ENCODE measurements at regions not wholly inside any gene's neighbourhood (a gene's known extent, or its start where the extent isn't known, plus 50 kb on each side); places are given as distances from the start of the nearest gene placed in this dataset.

DNA sequence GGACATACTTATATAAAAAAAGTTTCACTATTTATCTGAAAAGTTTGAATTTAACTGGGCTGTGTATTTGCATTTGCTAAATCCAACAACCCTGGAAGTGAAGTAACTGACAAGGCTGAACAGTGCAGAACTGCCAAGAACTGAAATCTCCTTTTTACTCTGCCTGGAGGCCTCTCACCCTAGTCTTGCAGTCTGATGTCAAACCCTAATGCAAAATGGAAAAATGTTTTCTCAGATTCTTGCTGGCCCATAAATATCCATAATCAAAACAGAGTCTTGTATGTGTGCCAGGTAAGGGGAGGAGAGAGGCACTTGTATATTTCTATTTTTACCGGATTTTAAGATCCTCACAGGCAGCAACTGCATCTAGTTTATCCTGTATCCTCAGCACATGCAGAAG, 432.7 kb upstream of the KLF4 start:
- Histone ChIP-seq H3K4me2 (no peak overlapping the region), H3K36me3 (replicated peaks; ENCODE audit: insufficient read depth, low read depth) (no peaks in the 10 kb centered on the region), H3K9me3 (ENCODE audit: low read depth) (no peaks in the 10 kb centered on the region), H3K27me3 (no peaks in the 10 kb centered on the region), H3K4me1 (ENCODE audit: insufficient read depth) (no peaks in the 10 kb centered on the region), H2AFZ (no peak overlapping the region), H3K4me3 (no peak overlapping the region), H4K20me1 (ENCODE audit: insufficient read depth, poor library complexity, severe bottlenecking) (no peaks in the 10 kb centered on the region), H3K27ac (no peak overlapping the region), H3K9me2 (replicated peaks; ENCODE audit: insufficient read depth) (no peaks in the 10 kb centered on the region), H3K79me2 (no peaks in the 10 kb centered on the region)
- TF ChIP-seq, protein P1, sequence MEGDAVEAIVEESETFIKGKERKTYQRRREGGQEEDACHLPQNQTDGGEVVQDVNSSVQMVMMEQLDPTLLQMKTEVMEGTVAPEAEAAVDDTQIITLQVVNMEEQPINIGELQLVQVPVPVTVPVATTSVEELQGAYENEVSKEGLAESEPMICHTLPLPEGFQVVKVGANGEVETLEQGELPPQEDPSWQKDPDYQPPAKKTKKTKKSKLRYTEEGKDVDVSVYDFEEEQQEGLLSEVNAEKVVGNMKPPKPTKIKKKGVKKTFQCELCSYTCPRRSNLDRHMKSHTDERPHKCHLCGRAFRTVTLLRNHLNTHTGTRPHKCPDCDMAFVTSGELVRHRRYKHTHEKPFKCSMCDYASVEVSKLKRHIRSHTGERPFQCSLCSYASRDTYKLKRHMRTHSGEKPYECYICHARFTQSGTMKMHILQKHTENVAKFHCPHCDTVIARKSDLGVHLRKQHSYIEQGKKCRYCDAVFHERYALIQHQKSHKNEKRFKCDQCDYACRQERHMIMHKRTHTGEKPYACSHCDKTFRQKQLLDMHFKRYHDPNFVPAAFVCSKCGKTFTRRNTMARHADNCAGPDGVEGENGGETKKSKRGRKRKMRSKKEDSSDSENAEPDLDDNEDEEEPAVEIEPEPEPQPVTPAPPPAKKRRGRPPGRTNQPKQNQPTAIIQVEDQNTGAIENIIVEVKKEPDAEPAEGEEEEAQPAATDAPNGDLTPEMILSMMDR (IDR thresholded peaks at IDR 0.05; ENCODE audit: poor library complexity): no peak
- no peak for TF ChIP-seq EZH2phosphoT487 (IDR thresholded peaks at IDR 0.05; ENCODE audit: low read depth, severe bottlenecking, unreplicated experiment)
- TF ChIP-seq EZH2 (IDR thresholded peaks at IDR 0.05; ENCODE audit: borderline replicate concordance): no peak
- no peak for DNase-seq (ENCODE audit: low spot score)
- WGBS (ENCODE audit: low lambda C conversion rate, missing lambda C conversion rate): 57% methylated on average over 1 of the region's 1 CpG

DNA sequence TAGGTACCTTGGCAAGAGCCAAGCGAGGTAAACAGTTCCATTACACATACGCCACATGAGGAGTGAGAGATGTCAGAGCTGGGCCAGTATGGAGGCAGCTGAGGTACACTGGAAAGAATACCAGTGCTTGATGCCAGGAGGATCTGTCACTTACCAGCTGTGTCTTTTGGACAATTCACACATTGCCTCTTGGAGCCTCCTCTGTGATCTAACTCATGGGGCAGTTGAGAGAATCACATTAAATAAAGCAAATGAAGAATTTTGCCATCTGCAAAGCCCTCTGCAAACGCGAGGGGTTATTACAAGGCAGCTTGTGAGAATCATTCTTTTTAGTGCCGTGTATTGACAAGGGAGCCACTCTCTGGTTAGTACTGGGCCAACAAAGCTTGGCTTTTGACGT, 429.7 kb upstream of the KLF4 start:
- Histone ChIP-seq H3K4me3 (no peak overlapping the region), H4K20me1 (ENCODE audit: insufficient read depth, poor library complexity, severe bottlenecking) (no peaks in the 10 kb centered on the region), H3K79me2 (no peaks in the 10 kb centered on the region), H3K27me3 (no peaks in the 10 kb centered on the region), H3K4me1 (ENCODE audit: insufficient read depth) (no peaks in the 10 kb centered on the region), H2AFZ (no peak overlapping the region), H3K9me2 (replicated peaks; ENCODE audit: insufficient read depth) (no peaks in the 10 kb centered on the region), H3K36me3 (replicated peaks; ENCODE audit: insufficient read depth, low read depth) (no peaks in the 10 kb centered on the region), H3K4me2 (no peak overlapping the region), H3K27ac (no peak overlapping the region), H3K9me3 (ENCODE audit: low read depth) (no peaks in the 10 kb centered on the region)
- DNase-seq (ENCODE audit: low spot score): no peak
- 83% methylated on average over 6 of the region's 6 CpGs for WGBS (ENCODE audit: low lambda C conversion rate, missing lambda C conversion rate)
- TF ChIP-seq EZH2phosphoT487 (IDR thresholded peaks at IDR 0.05; ENCODE audit: low read depth, severe bottlenecking, unreplicated experiment): no peak
- TF ChIP-seq EZH2 (IDR thresholded peaks at IDR 0.05; ENCODE audit: borderline replicate concordance): no peak
- TF ChIP-seq, protein P1 (IDR thresholded peaks at IDR 0.05; ENCODE audit: poor library complexity): no peak

DNA sequence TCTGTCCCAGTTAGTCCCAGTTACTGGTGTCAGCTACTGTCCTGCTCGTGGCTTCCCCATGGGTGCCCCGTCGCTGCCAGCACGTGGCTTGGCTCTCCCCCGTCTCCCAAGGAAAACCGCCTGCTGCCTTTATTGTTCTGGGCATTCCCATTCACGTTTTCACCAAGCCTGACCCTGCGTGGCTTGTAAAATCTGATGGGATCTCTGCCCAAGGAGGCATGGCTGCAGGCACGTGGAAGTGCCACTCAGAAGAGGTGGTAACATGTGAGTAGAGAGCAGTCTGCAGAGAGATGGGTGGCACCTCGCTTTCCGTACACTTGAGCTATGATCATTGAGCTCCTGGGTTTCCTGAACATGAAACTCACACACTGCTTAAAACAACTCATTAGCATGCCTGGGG, 429.2 kb upstream of the KLF4 start:
- no peaks in the 10 kb centered on the region for H3K9me2 ChIP-seq (replicated peaks; ENCODE audit: insufficient read depth)
- H3K4me2 ChIP-seq: no peak overlapping the region
- H3K27me3 ChIP-seq: no peaks in the 10 kb centered on the region
- no peaks in the 10 kb centered on the region for H3K79me2 ChIP-seq
- H2AFZ ChIP-seq: no peak overlapping the region
- no peak overlapping the region for H3K27ac ChIP-seq
- no peak for TF ChIP-seq EZH2phosphoT487 (IDR thresholded peaks at IDR 0.05; ENCODE audit: low read depth, severe bottlenecking, unreplicated experiment)
- TF ChIP-seq EZH2 (IDR thresholded peaks at IDR 0.05; ENCODE audit: borderline replicate concordance): no peak
- TF ChIP-seq, protein P1 (IDR thresholded peaks at IDR 0.05; ENCODE audit: poor library complexity): no peak
- H3K9me3 ChIP-seq (ENCODE audit: low read depth): no peaks in the 10 kb centered on the region
- H3K4me1 ChIP-seq (ENCODE audit: insufficient read depth): no peaks in the 10 kb centered on the region
- H3K4me3 ChIP-seq: no peak overlapping the region
- no peaks in the 10 kb centered on the region for H4K20me1 ChIP-seq (ENCODE audit: insufficient read depth, poor library complexity, severe bottlenecking)
- H3K36me3 ChIP-seq (replicated peaks; ENCODE audit: insufficient read depth, low read depth): no peaks in the 10 kb centered on the region
- no peak for DNase-seq (ENCODE audit: low spot score)
- WGBS (ENCODE audit: low lambda C conversion rate, missing lambda C conversion rate): 79% methylated on average over 11 of the region's 11 CpGs

DNA sequence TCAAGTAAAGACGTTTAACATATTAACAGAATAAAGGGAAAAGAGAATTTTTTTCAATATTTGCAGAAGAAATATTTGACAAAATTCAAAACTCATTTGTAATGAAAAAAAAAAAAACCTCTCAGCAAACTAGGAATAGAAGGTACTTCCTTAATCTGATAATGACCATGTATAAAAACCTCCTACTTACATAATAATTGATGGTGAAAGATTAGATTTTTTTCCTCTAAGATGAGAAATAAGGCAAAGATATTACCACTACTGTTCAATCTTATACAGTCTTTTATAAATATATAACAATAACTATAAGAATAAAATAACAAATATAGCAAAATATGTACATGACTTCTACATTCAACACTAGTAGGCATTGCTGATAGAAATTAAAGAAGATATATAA, 424.6 kb upstream of the KLF4 start:
- H3K4me1 ChIP-seq (ENCODE audit: insufficient read depth): no peaks in the 10 kb centered on the region
- H3K4me2 ChIP-seq: no peak overlapping the region
- H3K9me3 ChIP-seq (ENCODE audit: low read depth): no peaks in the 10 kb centered on the region
- H2AFZ ChIP-seq: no peak overlapping the region
- H3K27ac ChIP-seq: no peak overlapping the region
- WGBS (ENCODE audit: low lambda C conversion rate, missing lambda C conversion rate): 84% methylated on average over 1 of the region's 1 CpG
- no peaks in the 10 kb centered on the region for H4K20me1 ChIP-seq (ENCODE audit: insufficient read depth, poor library complexity, severe bottlenecking)
- DNase-seq (ENCODE audit: low spot score): no peak
- H3K9me2 ChIP-seq (replicated peaks; ENCODE audit: insufficient read depth): no peaks in the 10 kb centered on the region
- H3K79me2 ChIP-seq: no peaks in the 10 kb centered on the region
- H3K27me3 ChIP-seq: no peaks in the 10 kb centered on the region
- no peak overlapping the region for H3K4me3 ChIP-seq
- H3K36me3 ChIP-seq (replicated peaks; ENCODE audit: insufficient read depth, low read depth): no peaks in the 10 kb centered on the region
- TF ChIP-seq EZH2 (IDR thresholded peaks at IDR 0.05; ENCODE audit: borderline replicate concordance): no peak
- TF ChIP-seq EZH2phosphoT487 (IDR thresholded peaks at IDR 0.05; ENCODE audit: low read depth, severe bottlenecking, unreplicated experiment): no peak
- TF ChIP-seq, protein P1 (IDR thresholded peaks at IDR 0.05; ENCODE audit: poor library complexity): no peak
